Smooth muscle cell (in vitro differentiated cells): ENCODE measurements at regions not wholly inside any gene's neighbourhood (a gene's known extent, or its start where the extent isn't known, plus 50 kb on each side); places are given as distances from the start of the nearest gene placed in this dataset.

Experiments used
- DNase-seq: peaks from one replicate; lab custom pipeline; 2025; ENCODE audit not compliant: unreplicated experiment; lab: John Stamatoyannopoulos, UW
- H2AFZ ChIP-seq: fragments of 200-600 bp; sonication (generic); 2 replicates; pipeline ENCODE4 v1.6.0; 2016; ENCODE audit warnings: antibody characterized with exemption, low read depth, mild to moderate bottlenecking
- H3F3A ChIP-seq: fragments of 200-600 bp; sonication (generic); 2 replicates; pipeline ENCODE4 v1.6.0; 2017; ENCODE audit warnings: antibody characterized with exemption, low read depth
- H3K27ac ChIP-seq: fragments of 200-600 bp; sonication (generic); 2 replicates; pipeline ENCODE4 v1.5.1; 2016; ENCODE audit warnings: low read depth, mild to moderate bottlenecking
- H3K27me3 ChIP-seq: fragments of 200-600 bp; sonication (generic); 2 replicates; pipeline ENCODE4 v1.6.1; 2016; ENCODE audit warnings: low read depth, mild to moderate bottlenecking
- H3K36me3 ChIP-seq: fragments of 200-600 bp; sonication (generic); 2 replicates; pipeline ENCODE4 v1.5.1; 2016; ENCODE audit warnings: low read depth
- H3K4me1 ChIP-seq: fragments of 200-600 bp; sonication (generic); 2 replicates; pipeline ENCODE4 v1.5.1; 2016; ENCODE audit warnings: low read depth
- H3K4me2 ChIP-seq: fragments of 200-600 bp; sonication (generic); 2 replicates; pipeline ENCODE4 v1.6.0; 2016; ENCODE audit warnings: mild to moderate bottlenecking
- H3K4me3 ChIP-seq: fragments of 200-600 bp; sonication (generic); 2 replicates; pipeline ENCODE4 v1.5.1; 2016; ENCODE audit warnings: mild to moderate bottlenecking
- H3K79me2 ChIP-seq: fragments of 200-600 bp; sonication (generic); 2 replicates; pipeline ENCODE4 v1.6.0; 2016; ENCODE audit warnings: low read depth, mild to moderate bottlenecking
- H3K9ac ChIP-seq: fragments of 200-600 bp; sonication (generic); 2 replicates; pipeline ENCODE4 v1.6.0; 2016; ENCODE audit warnings: low read depth
- H3K9me3 ChIP-seq: fragments of 200-600 bp; sonication (generic); replicated peaks from 2 replicates; pipeline ENCODE4 v1.5.1; 2016; ENCODE audit warnings: low read depth
- H4K20me1 ChIP-seq: fragments of 200-600 bp; sonication (generic); 2 replicates; pipeline ENCODE4 v1.6.0; 2016; ENCODE audit warnings: low read depth
- WGBS: methylation state at CpG from one replicate; pipeline ENCODE4 v1.1.7; 2016; ENCODE audit warnings: low lambda C conversion rate; 5-methylcytosine and 5-hydroxymethylcytosine counted together
- TF ChIP-seq, protein P1 (sequence below): fragments of 200-600 bp; sonication (generic); IDR thresholded peaks from 2 replicates; pipeline ENCODE4 v1.5.1; 2017; ENCODE audit warnings: borderline replicate concordance, mild to moderate bottlenecking, antibody characterized with exemption; ENCODE audit not compliant: insufficient read depth, poor library complexity, severe bottlenecking

DNA sequence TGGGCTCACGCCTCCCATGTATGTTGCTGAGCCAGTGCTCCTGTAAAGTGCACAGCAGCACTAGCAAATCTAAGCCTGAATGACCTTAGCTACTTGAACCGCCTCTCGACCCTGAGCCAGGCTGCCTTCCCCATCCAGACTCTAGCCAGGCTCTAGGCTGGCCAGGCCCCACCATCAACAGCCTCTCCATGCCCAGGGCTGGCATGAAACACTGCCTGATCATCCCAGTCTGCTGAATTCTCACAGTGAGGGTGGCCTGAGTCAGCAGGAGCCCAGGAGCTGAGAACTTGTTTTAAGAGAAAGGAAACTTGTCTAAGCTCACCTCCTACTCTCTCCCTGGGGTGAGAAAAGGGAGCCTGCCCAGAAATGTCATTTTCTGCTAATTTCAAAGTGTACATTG lies 733.3 kb downstream of the PTPRU start:
- H3K4me2 ChIP-seq: no peak overlapping the region
- H3K27ac ChIP-seq: no peak overlapping the region
- TF ChIP-seq, protein P1, sequence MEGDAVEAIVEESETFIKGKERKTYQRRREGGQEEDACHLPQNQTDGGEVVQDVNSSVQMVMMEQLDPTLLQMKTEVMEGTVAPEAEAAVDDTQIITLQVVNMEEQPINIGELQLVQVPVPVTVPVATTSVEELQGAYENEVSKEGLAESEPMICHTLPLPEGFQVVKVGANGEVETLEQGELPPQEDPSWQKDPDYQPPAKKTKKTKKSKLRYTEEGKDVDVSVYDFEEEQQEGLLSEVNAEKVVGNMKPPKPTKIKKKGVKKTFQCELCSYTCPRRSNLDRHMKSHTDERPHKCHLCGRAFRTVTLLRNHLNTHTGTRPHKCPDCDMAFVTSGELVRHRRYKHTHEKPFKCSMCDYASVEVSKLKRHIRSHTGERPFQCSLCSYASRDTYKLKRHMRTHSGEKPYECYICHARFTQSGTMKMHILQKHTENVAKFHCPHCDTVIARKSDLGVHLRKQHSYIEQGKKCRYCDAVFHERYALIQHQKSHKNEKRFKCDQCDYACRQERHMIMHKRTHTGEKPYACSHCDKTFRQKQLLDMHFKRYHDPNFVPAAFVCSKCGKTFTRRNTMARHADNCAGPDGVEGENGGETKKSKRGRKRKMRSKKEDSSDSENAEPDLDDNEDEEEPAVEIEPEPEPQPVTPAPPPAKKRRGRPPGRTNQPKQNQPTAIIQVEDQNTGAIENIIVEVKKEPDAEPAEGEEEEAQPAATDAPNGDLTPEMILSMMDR: no peak
- DNase-seq: no peak
- H3K27me3 ChIP-seq: no peaks in the 10 kb centered on the region
- no peak overlapping the region for H2AFZ ChIP-seq
- H3K4me3 ChIP-seq: no peak overlapping the region
- no peaks in the 10 kb centered on the region for H3F3A ChIP-seq
- H3K36me3 ChIP-seq: no peaks in the 10 kb centered on the region
- no peaks in the 10 kb centered on the region for H3K79me2 ChIP-seq
- 90% methylated on average over 3 of the region's 3 CpGs for WGBS
- H3K9ac ChIP-seq: no peak overlapping the region
- no peaks in the 10 kb centered on the region for H4K20me1 ChIP-seq
- H3K4me1 ChIP-seq: no peaks in the 10 kb centered on the region
- H3K9me3 ChIP-seq: no peaks in the 10 kb centered on the region

DNA sequence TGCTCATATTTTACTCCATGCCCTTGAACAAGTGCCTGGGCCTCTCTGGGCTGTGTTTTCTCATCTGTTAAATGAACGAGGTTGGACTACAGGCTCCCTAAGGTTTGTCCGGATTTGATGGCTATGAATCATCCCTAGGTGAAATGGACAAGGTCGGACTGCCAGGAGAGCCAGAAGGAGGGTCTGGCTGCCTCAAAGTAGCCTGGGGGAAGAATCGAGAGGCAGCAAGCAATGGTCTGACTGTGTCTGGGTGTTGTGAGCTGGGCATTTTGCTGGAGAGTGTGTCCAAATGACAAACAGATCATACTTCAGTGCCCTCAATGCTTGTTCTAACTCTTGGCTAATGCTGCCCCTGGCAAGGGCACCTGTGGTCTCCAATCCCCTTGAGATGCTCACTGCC lies 730.9 kb downstream of the PTPRU start:
- H3K79me2 ChIP-seq: no peaks in the 10 kb centered on the region
- no peaks in the 10 kb centered on the region for H4K20me1 ChIP-seq
- DNase-seq: no peak
- no peak overlapping the region for H3K4me2 ChIP-seq
- H3K4me3 ChIP-seq: no peak overlapping the region
- H2AFZ ChIP-seq: no peak overlapping the region
- no peak overlapping the region for H3K9ac ChIP-seq
- no peaks in the 10 kb centered on the region for H3K36me3 ChIP-seq
- no peak overlapping the region for H3K27ac ChIP-seq
- H3F3A ChIP-seq: no peaks in the 10 kb centered on the region
- no peaks in the 10 kb centered on the region for H3K4me1 ChIP-seq
- 61% methylated on average over 4 of the region's 4 CpGs for whole genome bisulfite sequencing
- H3K27me3 ChIP-seq: no peaks in the 10 kb centered on the region
- no peaks in the 10 kb centered on the region for H3K9me3 ChIP-seq
- TF ChIP-seq, protein P1: no peak

DNA sequence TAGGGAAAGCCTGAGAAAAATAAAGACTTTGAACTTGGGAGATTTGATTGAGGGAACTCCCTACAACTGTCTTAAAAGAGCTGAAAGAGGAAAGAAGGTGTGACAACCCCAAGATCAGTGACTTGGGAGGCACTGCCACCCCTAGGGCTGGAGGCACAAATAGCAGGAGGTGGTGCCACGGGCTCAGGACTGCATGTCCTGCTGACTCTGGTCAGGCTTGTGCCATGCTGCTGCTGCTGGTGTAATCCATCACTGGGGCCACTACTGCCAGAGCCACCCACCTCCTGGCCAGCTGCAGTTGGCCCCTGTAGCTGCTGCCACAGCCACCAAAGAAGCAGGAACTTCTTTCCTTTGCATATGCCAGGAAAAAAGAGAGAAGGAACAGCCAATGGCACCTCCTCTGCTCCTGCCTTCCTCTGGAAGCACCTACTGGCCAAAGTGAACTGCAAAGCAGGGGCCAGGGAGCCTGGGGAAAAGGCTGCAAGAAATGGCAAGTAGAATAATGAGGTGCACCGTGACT lies 730.3 kb downstream of the PTPRU start:
- H3K4me3 ChIP-seq: no peak overlapping the region
- no peak overlapping the region for H2AFZ ChIP-seq
- no peaks in the 10 kb centered on the region for H3K4me1 ChIP-seq
- TF ChIP-seq, protein P1: no peak
- no peaks in the 10 kb centered on the region for H3K79me2 ChIP-seq
- H3K27ac ChIP-seq: no peak overlapping the region
- no peaks in the 10 kb centered on the region for H3K9me3 ChIP-seq
- H4K20me1 ChIP-seq: no peaks in the 10 kb centered on the region
- H3K4me2 ChIP-seq: no peak overlapping the region
- no peaks in the 10 kb centered on the region for H3K27me3 ChIP-seq
- DNase-seq: no peak
- no peaks in the 10 kb centered on the region for H3F3A ChIP-seq
- H3K9ac ChIP-seq: no peak overlapping the region
- 88% methylated on average over 2 of the region's 2 CpGs for WGBS
- H3K36me3 ChIP-seq: no peaks in the 10 kb centered on the region
